Endothelial cell of umbilical vein (primary cell): ENCODE measurements at regions not wholly inside any gene's neighbourhood (a gene's known extent, or its start where the extent isn't known, plus 50 kb on each side); places are given as distances from the start of the nearest gene placed in this dataset.

Source experiments
- BruUV-seq: library from RNA; stranded (reverse); fragments of 400-500 nt; replicated peaks from 2 replicates; lab custom pipeline; 2021; lab: Mats Ljungman, UMichigan
- CTCF ChIA-PET: fragments of 300-600, 350-600 bp; sonication (Branson Sonifier 250); formaldehyde crosslinking; loops from one replicate; lab custom pipeline; 2021; ENCODE audit warnings: antibody characterized with exemption, inconsistent platforms; lab: Charles Lee
- POLR2A ChIA-PET: fragments of 300-600, 350-600 bp; sonication (Branson Sonifier 250); formaldehyde crosslinking; loops from one replicate; lab custom pipeline; 2021; ENCODE audit warnings: antibody characterized with exemption, inconsistent platforms; lab: Charles Lee
- DNase-seq: peaks from one replicate; pipeline ENCODE4 v3.0.0-alpha.2; 2011; ENCODE audit warnings: low read depth, low spot score
- FAIRE-seq: peaks from 2 replicates; lab custom pipeline; 2011; peaks lifted over from hg19 to GRCh38; lab: Jason Lieb, UNC
- H2AFZ ChIP-seq: 2 replicates; pipeline ENCODE4 v1.6.0; 2012; ENCODE audit warnings: low read depth, low read length, control low read depth, inconsistent platforms
- H3K27ac ChIP-seq: 2 replicates; pipeline ENCODE4 v1.5.1; 2011; ENCODE audit warnings: low read depth, mild to moderate bottlenecking, control low read depth, low read length, moderate library complexity; ENCODE audit not compliant: insufficient read depth
- H3K27me3 ChIP-seq, 2 experiments: 2 replicates each; pipeline versions ENCODE4 v1.6.0 to v1.6.1; 2011; ENCODE audit warnings: low read length in 2 of 2, mixed read lengths in 1 of 2; ENCODE audit not compliant: control insufficient read depth in 2 of 2, insufficient read depth in 2 of 2
- H3K36me3 ChIP-seq, 2 experiments: 2 replicates in 1 of 2; 3 replicates in 1 of 2; pipeline ENCODE4 v1.5.1; 2011; ENCODE audit warnings: low read length in 2 of 2, mild to moderate bottlenecking in 1 of 2, moderate library complexity in 1 of 2; ENCODE audit not compliant: control insufficient read depth in 2 of 2, insufficient read depth in 2 of 2; ENCODE audit errors: extremely low read depth in 1 of 2
- H3K4me1 ChIP-seq: 3 replicates; pipeline ENCODE4 v1.5.1; 2011; ENCODE audit warnings: mild to moderate bottlenecking, low read length; ENCODE audit not compliant: control insufficient read depth, insufficient read depth; ENCODE audit errors: extremely low read depth
- H3K4me2 ChIP-seq: 2 replicates; pipeline ENCODE4 v1.6.1; 2011; ENCODE audit warnings: low read length, control low read depth, mixed read lengths; ENCODE audit not compliant: insufficient read depth
- H3K4me3 ChIP-seq, 3 experiments: fragments of 200-600 bp in 1 of 3; sonication (generic), shearing (Covaris generic) in 1 of 3; replicated peaks in 1 of 3; 2 replicates each; pipeline ENCODE4 v1.5.1; 2011 to 2016; ENCODE audit warnings: control low read depth in 3 of 3, low read length in 3 of 3, mild to moderate bottlenecking in 2 of 3, inconsistent platforms in 1 of 3, low read depth in 1 of 3, moderate library complexity in 1 of 3; ENCODE audit not compliant: insufficient read depth in 1 of 3
- H3K79me2 ChIP-seq: 2 replicates; pipeline ENCODE4 v1.6.0; 2012; ENCODE audit warnings: low read length, inconsistent platforms; ENCODE audit not compliant: control insufficient read depth, insufficient read depth
- H3K9ac ChIP-seq: replicated peaks from 2 replicates; pipeline ENCODE3; 2011; ENCODE audit warnings: low read length, control low read depth; ENCODE audit not compliant: insufficient read depth; ENCODE audit errors: extremely low read depth
- H3K9me1 ChIP-seq: replicated peaks from 3 replicates; pipeline ENCODE4 v1.6.0; 2011; ENCODE audit warnings: mild to moderate bottlenecking, low read length; ENCODE audit not compliant: control insufficient read depth, insufficient read depth; ENCODE audit errors: extremely low read depth
- H3K9me3 ChIP-seq: replicated peaks from 2 replicates; pipeline ENCODE4 v1.5.1; 2012; ENCODE audit warnings: low read length, inconsistent platforms; ENCODE audit not compliant: control insufficient read depth, insufficient read depth
- H4K20me1 ChIP-seq: replicated peaks from 2 replicates; pipeline ENCODE3; 2011; ENCODE audit warnings: mild to moderate bottlenecking, low read length; ENCODE audit not compliant: control insufficient read depth, insufficient read depth; ENCODE audit errors: extremely low read depth
- CTCF ChIP-seq, 2 donors: IDR thresholded peaks; 1 replicate in 1 of 2; 2 replicates in 1 of 2; pipeline ENCODE4 v1.5.1; 2011; ENCODE audit warnings: low read length in 2 of 2, mild to moderate bottlenecking in 2 of 2, moderate library complexity in 2 of 2, control low read depth in 1 of 2, inconsistent platforms in 1 of 2, low read depth in 1 of 2; ENCODE audit not compliant: insufficient read depth in 1 of 2; ENCODE audit errors: extremely low read depth in 1 of 2
- EZH2 ChIP-seq: IDR thresholded peaks from 2 replicates; pipeline ENCODE4 v1.6.1; 2012; ENCODE audit warnings: borderline replicate concordance, low read depth, mild to moderate bottlenecking, moderate library complexity, low read length, inconsistent platforms; ENCODE audit not compliant: severe bottlenecking
- FOS ChIP-seq: IDR thresholded peaks from 2 replicates; pipeline ENCODE4 v1.6.1; 2011; ENCODE audit warnings: mild to moderate bottlenecking, low read length, moderate library complexity, borderline replicate concordance; ENCODE audit not compliant: insufficient read depth
- GATA2 ChIP-seq: IDR thresholded peaks from 2 replicates; pipeline ENCODE4 v1.7.0; 2011; ENCODE audit warnings: low read depth, mild to moderate bottlenecking, moderate library complexity, mixed read lengths, low read length; ENCODE audit not compliant: insufficient read length, insufficient read depth
- JUN ChIP-seq: IDR thresholded peaks from 2 replicates; pipeline ENCODE4 v1.6.1; 2011; ENCODE audit warnings: borderline replicate concordance, low read depth; ENCODE audit not compliant: insufficient read length, insufficient read depth
- MAX ChIP-seq: IDR thresholded peaks from 2 replicates; pipeline ENCODE4 v1.6.1; 2011; ENCODE audit not compliant: insufficient read depth, insufficient read length
- MYC ChIP-seq: IDR thresholded peaks from one replicate; pipeline ENCODE4 v1.6.1; 2011; ENCODE audit warnings: mild to moderate bottlenecking, low read depth, low read length
- POLR2A ChIP-seq: IDR thresholded peaks from 2 replicates; pipeline ENCODE4 v1.6.1; 2012; ENCODE audit warnings: low read depth, mild to moderate bottlenecking, control low read depth, low read length
- POLR2AphosphoS5 ChIP-seq: IDR thresholded peaks from 2 replicates; pipeline ENCODE4 v1.6.1; 2012; ENCODE audit warnings: low read depth, mild to moderate bottlenecking, control low read depth, low read length, moderate library complexity; ENCODE audit not compliant: insufficient read depth
- dilution Hi-C: fragments of 300-500 bp; cut with MboI; formaldehyde crosslinking; loops from one replicate; pipeline ENCODE4 v1.15.0; 2019; ENCODE audit warnings: low sequenced_read_pairs; ENCODE audit not compliant: extremely low pct_ligation_motif_present
- intact Hi-C: fragments of 100-400 bp; cut with micrococcal nuclease; formaldehyde crosslinking; loops from one replicate; pipeline ENCODE4 v1.10.0; 2022

- Histone ChIP-seq H3K4me3 (no peak overlapping the region), H3K4me1 (no peaks in the 10 kb centered on the region), H3K9ac (no peak overlapping the region), H3K4me2 (no peak overlapping the region), H4K20me1 (no peaks in the 10 kb centered on the region), H3K9me3 (no peaks in the 10 kb centered on the region), H2AFZ (no peak overlapping the region), H3K27me3 (no peaks in the 10 kb centered on the region), H3K79me2 (no peaks in the 10 kb centered on the region), H3K36me3 (no peaks in the 10 kb centered on the region), H3K9me1 (no peaks in the 10 kb centered on the region), H3K27ac (no peak overlapping the region)
- ChIA-PET POLR2A (no interaction called here), CTCF (interaction anchor here (1.3 kb wide), 1 partner anchor 77 kb away, joined by 3 read pairs; no protein-coding TSS in a partner anchor)
- intact Hi-C loops = no loop called here
- BruUV-seq = no TSS peak
- FAIRE-seq (no peak), DNase-seq (no peak)
- dilution Hi-C loops = no loop called here
- no peak for TF ChIP-seq MAX
- no peak for TF ChIP-seq JUN
- TF ChIP-seq FOS = no peak
- no peak for TF ChIP-seq CTCF (IDR thresholded peaks at IDR 0.05; ENCODE audit: extremely low read depth in 1 of 2, insufficient read depth in 1 of 2, low read depth in 1 of 2, low read length in 2 of 2)
These were observed 86.7 kb downstream of the CCDC185 start for GRCh38 chr1:223479718-223480425.

GRCh38 chr1:223482132-223482531, 88.9 kb downstream of the CCDC185 start:
- no peaks in the 10 kb centered on the region for H4K20me1 ChIP-seq
- H3K9me3 ChIP-seq = no peaks in the 10 kb centered on the region
- no peak overlapping the region for H3K27ac ChIP-seq
- DNase-seq (no peak), FAIRE-seq (no peak)
- BruUV-seq = no TSS peak
- dilution Hi-C loops = no loop called here
- intact Hi-C loops = no loop called here
- H3K4me2 ChIP-seq = no peak overlapping the region
- CTCF ChIA-PET = interaction anchor here (1.3 kb wide), 1 partner anchor 10 kb away, joined by 3 read pairs; no protein-coding TSS in a partner anchor
- H3K9ac ChIP-seq = no peak overlapping the region
- H3K9me1 ChIP-seq = no peaks in the 10 kb centered on the region
- H3K27me3 ChIP-seq = no peaks in the 10 kb centered on the region
- POLR2A ChIA-PET = no interaction called here
- no peak overlapping the region for H2AFZ ChIP-seq
- H3K4me1 ChIP-seq = no peaks in the 10 kb centered on the region
- H3K79me2 ChIP-seq = no peaks in the 10 kb centered on the region
- H3K4me3 ChIP-seq = no peak overlapping the region
- no peak for TF ChIP-seq POLR2A
- no peak for TF ChIP-seq JUN
- no peak for TF ChIP-seq MYC
- TF ChIP-seq CTCF (IDR thresholded peaks at IDR 0.05; ENCODE audit: extremely low read depth in 1 of 2, insufficient read depth in 1 of 2, low read depth in 1 of 2, low read length in 2 of 2) = no peak
- TF ChIP-seq MAX = no peak
- no peak for TF ChIP-seq POLR2AphosphoS5
- TF ChIP-seq GATA2 = no peak
- no peak for TF ChIP-seq FOS
- no peak for TF ChIP-seq EZH2
- H3K36me3 ChIP-seq = no peaks in the 10 kb centered on the region
